ACHN (cell line): ENCODE measurements at regions not wholly inside any gene's neighbourhood (a gene's known extent, or its start where the extent isn't known, plus 50 kb on each side); places are given as distances from the start of the nearest gene placed in this dataset.

Source experiments
- DNase-seq: peaks from one replicate; pipeline ENCODE4 v3.0.0-alpha.2; 2015
- in situ Hi-C: cut with HindIII; loops from 2 replicates; pipeline ENCODE4 v1.10.0; 2017; ENCODE audit warnings: low sequenced_read_pairs, low pct_ligation_motif_present, low pct_unique_long_range_greater_than_20kb

- no peak for DNase-seq
- in situ Hi-C loops, result no loop called here
Measured at GRCh38 chr6:29884261-29884660, 56.6 kb downstream of the HLA-G start.

GRCh38 chr6:29886701-29887100, 55.6 kb upstream of the HLA-A start:
- DNase-seq, result no peak

GRCh38 chr6:29887330-29887818, 55.0 kb upstream of the HLA-A start:
- DNase-seq, result peak; percentile 29

More at GRCh38 chr6:29886701-29887100, 55.6 kb upstream of the HLA-A start:
- in situ Hi-C loops, result no loop called here

GRCh38 chr6:29887819-29888776, 54.2 kb upstream of the HLA-A start:
- in situ Hi-C loops, result no loop called here
- DNase-seq, result peak; percentile 22

More at GRCh38 chr6:29887330-29887818, 55.0 kb upstream of the HLA-A start:
- in situ Hi-C loops, result no loop called here
